B cell (primary cell): ENCODE measurements at regions not wholly inside any gene's neighbourhood (a gene's known extent, or its start where the extent isn't known, plus 50 kb on each side); places are given as distances from the start of the nearest gene placed in this dataset.

ENCODE experiments used
- ATAC-seq: fragments of 200-7000 bp; cut with Tn5 transposase; one replicate; pipeline ENCODE4 v1.10.0; 2021; ENCODE audit warnings: low read depth, mild to moderate bottlenecking, moderate number of reproducible peaks, moderate library complexity
- CTCF ChIA-PET: fragments of 350-600 bp; sonication (Branson Sonifier 250); formaldehyde crosslinking; loops from one replicate; lab custom pipeline; 2021; ENCODE audit warnings: antibody characterized with exemption, inconsistent platforms; lab: Charles Lee
- POLR2A ChIA-PET: fragments of 350-600 bp; sonication (Branson Sonifier 250); formaldehyde crosslinking; loops from one replicate; lab custom pipeline; 2021; ENCODE audit warnings: antibody characterized with exemption; lab: Charles Lee
- DNase-seq: peaks from one replicate; pipeline ENCODE4 v3.0.0; 2013
- H2AFZ ChIP-seq: 2 replicates; pipeline ENCODE4 v1.6.1; 2012; ENCODE audit warnings: mild to moderate bottlenecking, low read depth, low read length; ENCODE audit not compliant: insufficient read depth, poor library complexity, severe bottlenecking
- H3K27ac ChIP-seq, 2 donors: 1 replicate in 1 of 2; 2 replicates in 1 of 2; pipeline ENCODE4 v1.5.1; 2012 to 2013; ENCODE audit warnings: low read length in 2 of 2, mild to moderate bottlenecking in 2 of 2, moderate library complexity in 1 of 2
- H3K27me3 ChIP-seq, 4 experiments: fragments of 200-600 bp in 1 of 4; sonication (generic) in 1 of 4; replicated peaks in 1 of 4; 1 replicate in 2 of 4; 2 replicates in 2 of 4; pipeline versions ENCODE4 v1.6.1 to v1.7.0; 2013 to 2016; ENCODE audit warnings: low read length in 3 of 4, mild to moderate bottlenecking in 2 of 4, mixed read lengths in 1 of 4, moderate library complexity in 1 of 4; ENCODE audit not compliant: insufficient read depth in 4 of 4, control insufficient read depth in 3 of 4; ENCODE audit errors: control extremely low read depth in 1 of 4
- H3K36me3 ChIP-seq, 2 experiments: replicated peaks in 1 of 2; 1 replicate in 1 of 2; 2 replicates in 1 of 2; pipeline versions ENCODE4 v1.6.1 to v1.7.1; 2013; ENCODE audit warnings: low read length in 1 of 2; ENCODE audit not compliant: insufficient read depth in 2 of 2, control insufficient read depth in 1 of 2; ENCODE audit errors: control extremely low read depth in 1 of 2, extremely low read depth in 1 of 2
- H3K4me1 ChIP-seq, 2 donors: fragments of 200-600 bp in 1 of 2; sonication (generic) in 1 of 2; 1 replicate in 1 of 2; 2 replicates in 1 of 2; pipeline versions ENCODE4 v1.5.1 to v1.6.1; 2013 to 2017; ENCODE audit warnings: low read length in 2 of 2; ENCODE audit not compliant: control insufficient read depth in 2 of 2, insufficient read depth in 2 of 2
- H3K4me2 ChIP-seq: replicated peaks from 2 replicates; pipeline ENCODE3; 2012; ENCODE audit warnings: mild to moderate bottlenecking, low read depth, low read length; ENCODE audit not compliant: poor library complexity, severe bottlenecking
- H3K4me3 ChIP-seq, 5 experiments: fragments of 200-600 bp in 1 of 5; sonication (generic) in 1 of 5; 1 replicate in 3 of 5; 2 replicates in 2 of 5; pipeline versions ENCODE4 v1.5.1 to v1.7.0; 2011 to 2016; ENCODE audit warnings: low read length in 4 of 5, mild to moderate bottlenecking in 4 of 5, low read depth in 2 of 5, control low read depth in 1 of 5, moderate library complexity in 1 of 5; ENCODE audit not compliant: insufficient read depth in 1 of 5; ENCODE audit errors: control extremely low read depth in 1 of 5, extremely low read depth in 1 of 5
- H3K79me2 ChIP-seq: fragments of 200-600 bp; sonication (generic); one replicate; pipeline ENCODE4 v1.6.0; 2016; ENCODE audit warnings: low read length; ENCODE audit not compliant: control insufficient read depth, insufficient read depth
- H3K9ac ChIP-seq: fragments of 200-600 bp; sonication (generic); 2 replicates; pipeline ENCODE4 v1.6.1; 2017; ENCODE audit warnings: mild to moderate bottlenecking, low read length, moderate library complexity
- H3K9me3 ChIP-seq, 3 donors: one replicate each; pipeline versions ENCODE4 v1.6.1 to v1.7.1; 2013; ENCODE audit warnings: low read length in 2 of 3; ENCODE audit not compliant: control insufficient read depth in 2 of 3, insufficient read depth in 1 of 3; ENCODE audit errors: control extremely low read depth in 1 of 3
- H4K20me1 ChIP-seq: 2 replicates; pipeline ENCODE4 v1.6.0; 2012; ENCODE audit warnings: mild to moderate bottlenecking, low read length; ENCODE audit not compliant: insufficient read depth, control insufficient read depth, poor library complexity, severe bottlenecking
- H3K27ac Mint-ChIP-seq: one replicate; pipeline ENCODE4 v1.8.0; 2021; ENCODE audit warnings: mixed read lengths
- H3K27me3 Mint-ChIP-seq: one replicate; pipeline ENCODE4 v1.8.0; 2021; ENCODE audit warnings: mixed read lengths
- H3K4me1 Mint-ChIP-seq: one replicate; pipeline ENCODE4 v1.8.0; 2021; ENCODE audit warnings: mixed read lengths
- H3K4me3 Mint-ChIP-seq: one replicate; pipeline ENCODE4 v1.8.0; 2021; ENCODE audit warnings: mixed read lengths
- H3K9me3 Mint-ChIP-seq: one replicate; pipeline ENCODE4 v1.8.0; 2022; ENCODE audit warnings: mixed read lengths; ENCODE audit not compliant: insufficient read depth
- EZH2 ChIP-seq: IDR thresholded peaks from 2 replicates; pipeline ENCODE4 v1.6.1; 2012; ENCODE audit warnings: borderline replicate concordance, low read depth, mild to moderate bottlenecking, moderate library complexity, low read length; ENCODE audit not compliant: insufficient read depth, poor library complexity, severe bottlenecking
- WGBS: methylation state at CpG from one replicate; pipeline ENCODE4 v1.1.5; 2013; ENCODE audit warnings: missing lambda C conversion rate; ENCODE audit not compliant: insufficient coverage; 5-methylcytosine and 5-hydroxymethylcytosine counted together
- intact Hi-C: fragments of 100-400 bp; cut with micrococcal nuclease; formaldehyde crosslinking; loops from one replicate; pipeline ENCODE4 v1.10.0; 2022
- TF ChIP-seq, protein P1 (sequence below): fragments of 200-600 bp; IDR thresholded peaks from one replicate; pipeline ENCODE4 v1.8.0; 2022; ENCODE audit warnings: antibody characterized with exemption, mild to moderate bottlenecking

DNA sequence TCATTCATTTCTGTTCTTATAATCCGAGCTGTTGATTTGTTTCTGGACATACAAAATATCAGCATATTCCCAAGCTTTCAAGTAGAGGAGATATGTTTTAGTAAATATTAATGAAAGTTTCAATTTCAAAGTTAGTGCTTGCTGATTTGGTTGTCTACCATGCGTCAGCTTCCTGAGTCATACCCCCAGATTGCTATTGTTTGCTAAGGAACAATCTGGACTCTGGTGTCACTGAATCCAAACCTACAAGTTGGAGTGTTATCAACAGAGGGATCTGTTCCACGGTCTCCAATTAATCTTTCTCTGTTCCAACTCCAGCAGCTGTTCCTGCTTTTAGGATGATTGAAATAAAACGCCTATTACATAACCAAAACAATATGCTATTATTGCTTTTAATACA lies 96.1 kb upstream of the FAM9A start:
- Mint-ChIP-seq H3K4me1 (no peaks in the 10 kb centered on the region), H3K27ac (no peak overlapping the region), H3K27me3 (peaks cover 24% of the 10 kb centered on the region), H3K9me3 (peaks cover 4% of the 10 kb centered on the region), H3K4me3 (no peak overlapping the region)
- Histone ChIP-seq H2AFZ (no peak overlapping the region), H3K9me3 (no peaks in the 10 kb centered on the region), H3K79me2 (no peaks in the 10 kb centered on the region), H3K4me2 (no peak overlapping the region), H3K27me3 (no peaks in the 10 kb centered on the region), H3K36me3 (no peaks in the 10 kb centered on the region), H3K4me3 (no peak overlapping the region), H3K27ac (no peak overlapping the region), H3K9ac (no peak overlapping the region), H4K20me1 (no peaks in the 10 kb centered on the region), H3K4me1 (no peaks in the 10 kb centered on the region)
- POLR2A ChIA-PET = no interaction called here
- intact Hi-C loops = no loop called here
- ATAC-seq = no peak
- CTCF ChIA-PET = no interaction called here
- no peak for DNase-seq
- no CpG with 5 or more reads among the region's 4 CpGs for whole genome bisulfite sequencing
- TF ChIP-seq, protein P1, sequence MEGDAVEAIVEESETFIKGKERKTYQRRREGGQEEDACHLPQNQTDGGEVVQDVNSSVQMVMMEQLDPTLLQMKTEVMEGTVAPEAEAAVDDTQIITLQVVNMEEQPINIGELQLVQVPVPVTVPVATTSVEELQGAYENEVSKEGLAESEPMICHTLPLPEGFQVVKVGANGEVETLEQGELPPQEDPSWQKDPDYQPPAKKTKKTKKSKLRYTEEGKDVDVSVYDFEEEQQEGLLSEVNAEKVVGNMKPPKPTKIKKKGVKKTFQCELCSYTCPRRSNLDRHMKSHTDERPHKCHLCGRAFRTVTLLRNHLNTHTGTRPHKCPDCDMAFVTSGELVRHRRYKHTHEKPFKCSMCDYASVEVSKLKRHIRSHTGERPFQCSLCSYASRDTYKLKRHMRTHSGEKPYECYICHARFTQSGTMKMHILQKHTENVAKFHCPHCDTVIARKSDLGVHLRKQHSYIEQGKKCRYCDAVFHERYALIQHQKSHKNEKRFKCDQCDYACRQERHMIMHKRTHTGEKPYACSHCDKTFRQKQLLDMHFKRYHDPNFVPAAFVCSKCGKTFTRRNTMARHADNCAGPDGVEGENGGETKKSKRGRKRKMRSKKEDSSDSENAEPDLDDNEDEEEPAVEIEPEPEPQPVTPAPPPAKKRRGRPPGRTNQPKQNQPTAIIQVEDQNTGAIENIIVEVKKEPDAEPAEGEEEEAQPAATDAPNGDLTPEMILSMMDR = no peak
- TF ChIP-seq EZH2 = no peak

DNA sequence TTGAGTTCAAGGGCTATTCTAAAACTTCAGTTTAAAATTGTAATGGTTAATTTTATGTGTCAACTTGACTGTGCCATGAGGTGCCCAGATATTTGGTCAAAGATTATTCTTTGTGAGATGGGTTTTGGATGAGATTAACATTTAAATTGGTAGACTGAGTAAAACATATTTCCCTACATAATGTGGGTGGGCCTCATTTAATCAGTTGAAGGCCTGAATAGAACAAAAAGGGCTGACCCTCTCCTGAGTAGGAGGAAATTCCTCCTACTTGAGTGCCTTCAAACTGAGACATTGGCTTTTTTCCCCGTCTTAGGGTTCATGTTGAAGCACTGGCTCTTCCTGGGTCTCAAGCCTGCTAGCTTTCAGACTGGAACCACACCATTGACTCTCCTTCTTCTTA lies 89.6 kb upstream of the FAM9A start:
- TF ChIP-seq, protein P1 = no peak
- TF ChIP-seq EZH2 = no peak
- ATAC-seq (no peak), DNase-seq (no peak)
- H3K27ac ChIP-seq = no peak overlapping the region
- no peaks in the 10 kb centered on the region for H3K27me3 ChIP-seq
- no peaks in the 10 kb centered on the region for H4K20me1 ChIP-seq
- POLR2A ChIA-PET = no interaction called here
- Mint-ChIP-seq H3K4me1 (no peaks in the 10 kb centered on the region), H3K4me3 (no peak overlapping the region), H3K27ac (no peak overlapping the region), H3K27me3 (peaks cover 12% of the 10 kb centered on the region), H3K9me3 (peaks cover 7% of the 10 kb centered on the region)
- no peaks in the 10 kb centered on the region for H3K36me3 ChIP-seq
- CTCF ChIA-PET = no interaction called here
- no peak overlapping the region for H2AFZ ChIP-seq
- no peak overlapping the region for H3K4me3 ChIP-seq
- no peaks in the 10 kb centered on the region for H3K79me2 ChIP-seq
- H3K9me3 ChIP-seq = no peaks in the 10 kb centered on the region
- intact Hi-C loops = no loop called here
- H3K9ac ChIP-seq = no peak overlapping the region
- no peaks in the 10 kb centered on the region for H3K4me1 ChIP-seq
- WGBS = 86% methylated on average over 1 of the region's 1 CpG
- H3K4me2 ChIP-seq = no peak overlapping the region
